GM12892 (cell line): ENCODE measurements at regions not wholly inside any gene's neighbourhood (a gene's known extent, or its start where the extent isn't known, plus 50 kb on each side); places are given as distances from the start of the nearest gene placed in this dataset.
"Not testable (repeated sequence)": the region's sequence is repeated elsewhere in the genome, so short reads cannot be mapped to it uniquely, and the experiment has no call there.

Source experiments
- DNase-seq: peaks from one replicate; pipeline ENCODE4 v3.0.0; 2011; ENCODE audit not compliant: insufficient read length
- FAIRE-seq: peaks from 2 replicates; lab custom pipeline; 2011; peaks lifted over from hg19 to GRCh38; lab: Jason Lieb, UNC
- POLR2A ChIP-seq: IDR thresholded peaks from 2 replicates; pipeline ENCODE4 v1.6.1; 2011; ENCODE audit warnings: low read depth, low read length, control low read depth
- POLR2AphosphoS5 ChIP-seq: IDR thresholded peaks from 2 replicates; pipeline ENCODE4 v1.6.1; 2011; ENCODE audit warnings: low read depth, low read length, control low read depth
- TAF1 ChIP-seq: IDR thresholded peaks from 2 replicates; pipeline ENCODE4 v1.6.1; 2011; ENCODE audit warnings: low read depth, mild to moderate bottlenecking, control low read depth, low read length, borderline replicate concordance

DNA sequence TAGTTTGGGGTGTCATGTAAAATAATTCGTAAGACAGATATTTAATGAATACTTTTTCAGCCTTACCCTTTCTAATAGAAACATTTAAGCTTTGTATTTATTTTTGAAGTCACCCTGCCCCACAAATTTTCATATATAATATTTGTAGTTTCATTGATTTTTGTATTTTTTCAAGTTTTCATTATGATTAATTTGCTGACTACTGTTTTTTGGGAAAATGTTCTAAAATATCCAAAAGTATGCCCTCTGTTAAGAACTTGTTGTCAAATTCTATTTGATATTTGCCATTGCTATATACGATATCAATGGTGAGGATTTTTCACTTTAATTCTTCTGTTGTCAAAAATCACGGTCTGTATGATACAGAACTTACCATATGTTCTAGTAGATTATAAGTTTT, 793.9 kb upstream of the CITED2 start:
- no peak for TF ChIP-seq POLR2AphosphoS5
- DNase-seq (no peak), FAIRE-seq (no peak)

DNA sequence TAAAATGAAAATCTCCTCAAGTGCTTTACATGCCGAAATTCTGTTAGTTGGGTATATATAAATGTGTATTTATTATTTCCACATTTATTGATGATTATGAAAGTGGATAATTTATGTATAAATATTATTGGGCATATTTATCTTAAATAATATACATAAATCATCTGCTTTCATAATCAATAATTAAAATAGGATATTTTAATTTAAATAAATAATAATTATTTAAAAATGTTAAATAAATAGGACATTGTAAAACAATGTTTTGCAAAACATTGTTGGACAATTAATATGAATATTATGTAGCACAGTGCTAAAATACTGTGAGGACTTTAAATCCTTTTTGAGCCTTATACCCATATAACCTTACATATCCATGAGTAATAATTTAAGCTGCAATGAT, 786.5 kb upstream of the CITED2 start:
- TF ChIP-seq POLR2A (no peak), TAF1 (no peak), POLR2AphosphoS5 (no peak)
- DNase-seq (no peak), FAIRE-seq (no peak)

GRCh38 chr6:140160494-140160893, 786.0 kb upstream of the CITED2 start:
- no peak for DNase-seq
- TF ChIP-seq POLR2AphosphoS5 (no peak), POLR2A (no peak), TAF1 (no peak)
- no peak for FAIRE-seq

GRCh38 chr6:140156131-140156530, 781.7 kb upstream of the CITED2 start:
- no peak for FAIRE-seq
- TF ChIP-seq POLR2AphosphoS5, result no peak
- TF ChIP-seq POLR2A, result no peak
- TF ChIP-seq TAF1, result no peak
- no peak for DNase-seq

GRCh38 chr6:140155451-140156126, 781.1 kb upstream of the CITED2 start:
- DNase-seq (no peak), FAIRE-seq (no peak)
- no peak for TF ChIP-seq POLR2A
- no peak for TF ChIP-seq POLR2AphosphoS5
- no peak for TF ChIP-seq TAF1

- no peak for DNase-seq
Measured at GRCh38 chr6:140153703-140154102, 779.3 kb upstream of the CITED2 start.

GRCh38 chr6:140147825-140148814, 773.7 kb upstream of the CITED2 start:
- DNase-seq, FAIRE-seq: not testable (repeated sequence)

More at GRCh38 chr6:140153703-140154102, 779.3 kb upstream of the CITED2 start:
- FAIRE-seq, result no peak
- no peak for TF ChIP-seq POLR2AphosphoS5
- TF ChIP-seq TAF1, result no peak
- TF ChIP-seq POLR2A, result no peak

DNA sequence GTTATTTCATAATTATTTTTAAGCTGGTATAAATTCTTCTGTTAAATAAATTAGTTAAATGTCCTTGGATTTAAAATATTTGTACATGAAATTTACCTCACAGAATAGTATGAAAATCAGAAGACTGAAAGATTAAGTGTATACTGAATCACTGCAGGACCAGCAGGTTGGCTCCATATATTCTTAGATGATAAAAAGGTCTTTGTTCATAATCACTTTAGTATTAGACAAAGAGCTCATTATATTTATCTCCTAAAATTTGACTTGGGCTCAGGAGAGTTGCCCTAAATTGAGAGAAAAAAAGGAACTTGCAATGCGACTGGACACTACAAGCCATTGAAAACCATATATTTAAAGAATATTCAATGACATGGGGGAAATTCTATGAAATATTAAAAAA, 766.4 kb upstream of the CITED2 start:
- DNase-seq (no peak), FAIRE-seq (no peak)
- TF ChIP-seq TAF1 (no peak), POLR2AphosphoS5 (no peak), POLR2A (no peak)

DNA sequence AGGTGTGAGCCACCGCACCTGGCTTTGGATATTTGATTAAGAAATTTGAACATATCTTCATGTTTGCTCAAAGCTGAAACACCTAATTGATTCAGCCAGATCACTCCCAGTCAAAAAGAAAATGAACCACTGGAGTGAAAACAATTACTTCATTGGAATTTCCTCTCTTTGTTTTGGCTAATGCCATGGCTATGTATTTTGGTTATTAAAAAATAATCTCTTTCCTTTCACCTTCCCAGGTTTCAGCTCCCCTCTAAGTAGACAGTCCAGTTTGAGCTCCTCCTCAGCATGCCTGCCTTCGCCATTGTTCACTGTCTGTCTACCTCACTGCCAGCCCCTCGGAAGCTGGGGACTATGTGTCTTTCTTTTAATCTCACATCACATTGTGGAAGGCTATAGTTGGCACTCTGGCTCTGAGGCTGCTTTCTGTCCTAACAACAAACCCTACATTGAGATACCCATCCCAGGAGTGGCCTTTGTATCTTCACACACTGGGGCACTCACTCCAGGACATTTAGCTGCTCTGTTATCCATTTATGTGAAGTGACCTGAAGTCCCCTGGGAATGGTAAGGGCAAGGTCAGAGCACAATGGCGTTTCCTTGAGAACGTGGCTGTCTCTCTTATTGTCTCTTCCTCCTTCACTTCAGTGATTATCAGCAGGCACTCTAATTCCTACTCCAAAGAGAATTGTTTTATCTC, 764.0 kb upstream of the CITED2 start:
- FAIRE-seq (no peak), DNase-seq (no peak)
- TF ChIP-seq POLR2A, result no peak
- TF ChIP-seq POLR2AphosphoS5, result no peak
- TF ChIP-seq TAF1, result no peak

DNA sequence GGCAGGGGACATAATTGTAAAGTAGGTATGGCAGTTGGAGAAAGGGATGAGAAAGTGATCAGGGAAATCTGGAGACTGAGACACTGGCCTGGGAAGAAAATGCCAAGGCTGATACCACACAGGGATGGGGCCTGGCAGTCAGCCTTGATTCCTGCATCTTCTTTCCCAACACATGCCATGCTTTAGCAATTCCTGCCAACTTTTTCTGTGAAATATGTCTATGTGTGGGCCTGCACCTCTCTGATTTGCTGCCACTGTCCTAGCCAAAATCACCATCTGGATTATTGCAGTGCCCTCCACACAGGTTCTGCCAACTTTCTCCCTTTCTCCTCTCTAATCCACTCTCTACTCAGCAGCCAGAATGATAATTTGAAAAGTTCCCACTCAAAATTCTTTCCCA, 759.8 kb upstream of the CITED2 start:
- TF ChIP-seq POLR2A, result no peak
- no peak for TF ChIP-seq POLR2AphosphoS5
- no peak for TF ChIP-seq TAF1
- FAIRE-seq (no peak), DNase-seq (no peak)

DNA sequence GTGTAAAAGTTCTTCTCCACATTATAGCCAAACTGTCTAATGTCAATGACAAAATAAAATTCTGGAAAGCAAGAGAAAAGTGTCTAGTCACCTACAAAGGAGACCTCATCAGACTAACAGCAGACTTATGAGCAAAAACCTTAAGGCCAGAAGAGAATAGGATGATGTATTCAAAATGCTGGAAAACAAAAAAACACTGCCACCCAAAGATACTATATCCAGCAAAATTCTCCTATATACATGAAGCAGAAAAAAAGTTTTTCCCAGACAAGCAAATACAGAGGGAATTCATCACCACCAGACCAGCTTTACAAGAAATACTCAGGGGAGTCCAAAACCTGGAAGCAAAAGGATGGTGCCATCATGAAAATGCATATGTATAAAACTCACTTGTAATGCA, 755.6 kb upstream of the CITED2 start:
- FAIRE-seq (no peak), DNase-seq (no peak)
- TF ChIP-seq TAF1 (no peak), POLR2AphosphoS5 (no peak), POLR2A (no peak)

DNA sequence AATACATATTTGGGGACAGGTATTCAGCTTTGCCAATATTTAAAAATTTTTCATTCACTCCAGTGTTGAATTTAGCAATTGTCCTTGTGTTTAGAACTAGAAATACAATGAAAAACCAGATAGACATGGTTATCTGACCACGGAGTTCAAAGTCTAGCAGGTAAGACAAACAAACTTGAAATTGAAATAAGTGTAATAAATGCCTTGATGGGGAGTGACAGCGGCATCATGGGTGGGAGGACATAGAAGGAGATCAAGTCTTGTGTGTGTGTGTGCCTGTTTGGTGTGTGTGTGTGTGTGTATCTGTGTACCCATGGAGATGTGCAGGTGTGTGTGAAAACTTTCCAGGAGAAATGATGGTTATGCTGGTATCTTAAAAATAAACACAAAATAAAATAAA, 750.0 kb upstream of the CITED2 start:
- no peak for TF ChIP-seq POLR2A
- no peak for TF ChIP-seq TAF1
- TF ChIP-seq POLR2AphosphoS5, result no peak
- no peak for FAIRE-seq
- no peak for DNase-seq

GRCh38 chr6:140108167-140108566, 733.7 kb upstream of the CITED2 start:
- no peak for TF ChIP-seq POLR2AphosphoS5
- no peak for TF ChIP-seq TAF1
- TF ChIP-seq POLR2A, result no peak
- DNase-seq (no peak), FAIRE-seq (no peak)

DNA sequence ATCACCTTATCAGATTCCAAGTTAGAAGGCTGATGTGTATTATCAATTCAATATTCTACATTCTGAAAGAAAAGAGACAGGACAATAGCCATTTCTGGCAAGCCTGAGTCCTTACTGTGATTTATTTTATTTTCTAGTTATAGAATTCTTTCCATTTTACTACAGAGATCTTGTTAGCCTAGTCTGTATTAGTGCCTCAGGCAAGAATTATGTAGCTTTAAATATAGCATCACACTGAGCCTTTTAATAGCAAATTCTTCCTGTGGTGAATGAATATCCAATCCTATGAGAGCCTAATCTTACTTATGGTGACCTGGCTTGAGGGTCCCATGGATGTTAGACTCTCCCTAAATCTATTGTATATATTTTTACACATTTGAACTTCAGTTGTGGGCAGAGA, 732.8 kb upstream of the CITED2 start:
- TF ChIP-seq TAF1 (no peak), POLR2A (no peak), POLR2AphosphoS5 (no peak)
- FAIRE-seq (no peak), DNase-seq (no peak)
